GM18867 (cell line): ENCODE measurements at regions not wholly inside any gene's neighbourhood (a gene's known extent, or its start where the extent isn't known, plus 50 kb on each side); places are given as distances from the start of the nearest gene placed in this dataset.
"Not testable (repeated sequence)": the region's sequence is repeated elsewhere in the genome, so short reads cannot be mapped to it uniquely, and the experiment has no call there.

Experiments
- ATAC-seq: cut with Tn5 transposase; IDR thresholded peaks from one replicate; pipeline ENCODE4 v1.9.1; 2021; ENCODE audit warnings: mild to moderate bottlenecking, moderate library complexity; ENCODE audit not compliant: unreplicated experiment

- no peak for ATAC-seq
These were observed 380.2 kb downstream of the LNPK start for GRCh38 chr2:175621821-175622220.

DNA sequence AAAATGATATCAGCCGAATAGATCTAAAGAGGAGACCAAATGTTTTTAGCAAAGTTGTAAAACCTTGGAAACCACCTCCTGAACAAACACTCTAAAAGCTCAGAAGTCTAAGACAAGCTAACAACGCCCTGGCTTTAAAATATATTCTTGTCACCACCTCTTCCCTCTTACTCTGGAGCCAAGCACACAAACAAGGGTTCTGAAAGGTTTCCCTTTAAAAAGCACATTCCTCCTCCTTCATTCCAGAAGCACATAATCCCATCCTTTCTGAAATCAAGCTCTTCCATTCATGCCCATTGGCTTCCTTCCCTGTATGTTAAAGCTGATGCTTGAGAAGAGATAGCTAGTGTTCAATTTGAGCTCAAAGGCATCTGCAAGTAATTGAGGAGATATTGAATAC, 382.0 kb downstream of the LNPK start:
- ATAC-seq, result no peak

- no peak for ATAC-seq
These were observed 382.7 kb downstream of the LNPK start for GRCh38 chr2:175619179-175620045.

GRCh38 chr2:175612280-175612679, 389.8 kb downstream of the LNPK start:
- ATAC-seq, result no peak

- no peak for ATAC-seq
These were observed 395.8 kb downstream of the LNPK start for GRCh38 chr2:175606010-175606841.

DNA sequence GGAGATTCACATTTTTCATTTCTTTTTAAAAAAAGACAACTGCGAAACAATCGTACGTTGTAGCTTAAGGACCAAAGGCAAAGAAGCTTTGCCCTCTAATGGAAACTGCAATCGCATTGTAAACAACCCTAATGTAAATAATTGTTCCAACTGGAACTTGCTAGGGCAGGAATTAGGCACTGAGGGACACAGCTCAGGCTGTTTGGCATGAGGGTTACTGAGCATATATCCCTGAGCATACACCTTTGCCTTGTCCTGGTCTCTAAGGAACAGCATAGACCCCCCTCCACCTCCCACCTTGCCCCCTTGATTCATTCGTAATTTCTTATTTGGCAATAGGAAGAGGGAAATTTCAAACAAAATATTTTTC, 396.4 kb downstream of the LNPK start:
- ATAC-seq, result no peak

- ATAC-seq, result no peak
These were observed 400.1 kb downstream of the LNPK start for GRCh38 chr2:175601969-175602368.

GRCh38 chr2:175599966-175600831, 401.9 kb downstream of the LNPK start:
- no peak for ATAC-seq

- ATAC-seq, result no peak
These were observed 404.8 kb downstream of the LNPK start for GRCh38 chr2:175597286-175597685.

- ATAC-seq, result no peak
These were observed 406.9 kb downstream of the LNPK start for GRCh38 chr2:175595139-175595538.

GRCh38 chr2:175593686-175594525, 408.2 kb downstream of the LNPK start:
- not testable (repeated sequence) for ATAC-seq

GRCh38 chr2:175588213-175588612, 406.7 kb upstream of the ATP5MC3 start:
- not testable (repeated sequence) for ATAC-seq

DNA sequence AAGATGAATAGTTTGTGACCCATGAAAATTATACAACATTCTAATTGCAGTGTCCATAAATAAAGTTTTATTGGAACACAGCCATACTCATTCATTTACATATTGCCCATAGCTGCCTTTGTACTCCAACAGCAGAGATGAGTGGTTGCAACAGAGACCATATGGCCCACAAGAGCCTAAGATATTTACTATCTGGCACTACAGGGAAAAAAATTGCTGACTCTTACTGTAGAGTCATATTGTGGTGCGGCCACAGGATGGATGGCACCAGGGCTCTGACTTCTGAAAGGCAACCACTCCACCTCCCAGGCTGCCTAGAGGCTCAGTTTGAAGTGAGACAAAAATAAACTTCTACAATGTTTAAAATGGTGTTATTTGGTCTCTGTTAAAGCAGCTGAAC, 404.0 kb upstream of the ATP5MC3 start:
- no peak for ATAC-seq

- ATAC-seq, result no peak
These were observed 399.1 kb upstream of the ATP5MC3 start for GRCh38 chr2:175580652-175581051.

DNA sequence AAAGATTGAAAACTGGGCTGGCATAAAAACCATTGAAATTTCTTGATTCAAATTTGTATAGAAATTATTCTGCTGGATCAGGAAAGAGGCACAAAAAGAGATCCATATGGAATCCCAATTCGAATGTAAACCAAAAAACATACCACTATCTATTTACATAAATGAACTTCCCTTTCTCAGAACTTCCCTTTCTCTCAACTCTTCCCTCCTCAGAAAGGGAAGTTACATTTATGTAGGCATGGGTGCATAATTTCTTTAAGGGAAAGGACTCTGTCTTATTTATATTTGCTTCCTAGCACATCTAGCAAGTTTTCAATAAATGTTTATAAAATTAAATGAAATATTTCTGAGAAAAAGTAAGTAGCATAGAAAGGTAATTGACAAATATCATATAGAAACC, 398.1 kb upstream of the ATP5MC3 start:
- ATAC-seq, result no peak

DNA sequence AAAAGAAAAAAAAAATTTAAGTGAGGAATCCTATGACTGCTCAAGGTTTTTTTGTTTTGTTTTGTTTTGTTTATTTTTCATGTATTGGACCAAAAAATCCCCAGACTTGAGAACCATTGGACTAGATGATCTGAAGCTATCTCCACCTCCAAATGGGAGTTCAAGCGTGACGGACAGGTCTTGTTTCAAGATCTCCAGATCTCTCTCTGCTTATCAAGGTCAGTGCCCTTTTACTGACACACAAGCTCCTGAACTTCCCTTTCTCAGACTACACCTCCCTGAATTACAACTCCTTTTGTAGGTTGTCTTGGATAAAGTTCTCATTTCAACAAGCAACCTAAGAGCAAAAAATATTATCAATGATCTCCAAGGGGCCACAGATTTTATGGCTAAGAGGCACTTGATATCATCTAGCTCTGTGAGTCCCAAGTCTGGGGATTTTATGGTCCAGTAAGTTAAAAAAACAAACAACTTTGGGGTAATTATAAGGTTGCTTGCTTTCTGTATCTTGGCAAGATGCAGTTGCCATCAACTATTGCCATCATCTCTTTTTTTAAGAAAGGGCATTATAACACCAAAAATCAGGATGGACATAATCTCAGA, 396.0 kb upstream of the ATP5MC3 start:
- no peak for ATAC-seq

DNA sequence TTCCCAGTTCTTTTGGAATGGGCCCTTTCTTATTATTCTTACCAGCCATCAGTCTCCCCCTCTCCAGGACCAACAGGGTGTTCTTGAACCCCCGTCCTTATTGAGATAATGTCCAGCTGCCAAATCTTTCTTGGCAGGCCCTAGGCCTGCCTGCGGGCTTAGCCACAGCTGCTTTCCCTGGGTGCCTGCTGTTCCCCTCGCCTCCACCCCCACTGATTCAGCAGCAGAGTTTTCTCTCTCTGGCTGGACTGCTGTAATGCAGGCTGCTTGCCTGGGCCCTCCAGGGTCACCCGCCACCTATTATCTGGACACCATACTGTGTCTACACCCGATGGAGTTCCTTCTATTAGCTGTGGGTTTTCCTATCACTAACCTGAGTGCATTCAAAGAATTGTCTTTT, 395.4 kb upstream of the ATP5MC3 start:
- ATAC-seq, result no peak

GRCh38 chr2:175576270-175576669, 394.8 kb upstream of the ATP5MC3 start:
- ATAC-seq, result no peak

- ATAC-seq, result peak; percentile 99
These were observed 394.1 kb upstream of the ATP5MC3 start for GRCh38 chr2:175575346-175576258.
